HG03108 (cell line): ENCODE measurements at regions not wholly inside any gene's neighbourhood (a gene's known extent, or its start where the extent isn't known, plus 50 kb on each side); places are given as distances from the start of the nearest gene placed in this dataset.
A peak's percentile ranks its signal among the peaks of the same experiment; 100 is the strongest.

ENCODE experiments used
- ATAC-seq: cut with Tn5 transposase; IDR thresholded peaks from one replicate; pipeline ENCODE4 v1.9.1; 2021; ENCODE audit warnings: moderate library complexity; ENCODE audit not compliant: unreplicated experiment

- ATAC-seq = no peak
Observed at GRCh38 chr6:129778793-129779192, 68.8 kb upstream of the ARHGAP18 start.

DNA sequence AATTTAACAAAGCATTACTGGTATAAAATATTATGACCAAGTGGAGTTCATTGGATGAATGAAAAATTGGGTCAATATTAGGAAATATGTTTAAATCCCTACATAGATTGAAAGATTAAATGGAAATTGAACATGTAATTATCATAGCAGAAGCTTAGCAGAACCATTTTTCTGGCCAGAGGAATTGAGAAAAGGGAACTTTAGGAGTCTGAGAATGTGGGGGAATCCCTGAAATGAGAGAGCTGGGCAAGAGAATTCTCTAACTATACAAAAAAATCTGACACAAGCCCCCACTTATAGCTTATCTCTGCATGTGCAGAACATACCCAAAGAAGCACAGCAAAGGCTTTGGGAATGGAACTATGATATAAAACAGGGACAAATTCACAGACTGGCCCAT is 67.4 kb upstream of the ARHGAP18 start:
- ATAC-seq = no peak

GRCh38 chr6:129776542-129777330 is 66.8 kb upstream of the ARHGAP18 start:
- ATAC-seq = no peak

DNA sequence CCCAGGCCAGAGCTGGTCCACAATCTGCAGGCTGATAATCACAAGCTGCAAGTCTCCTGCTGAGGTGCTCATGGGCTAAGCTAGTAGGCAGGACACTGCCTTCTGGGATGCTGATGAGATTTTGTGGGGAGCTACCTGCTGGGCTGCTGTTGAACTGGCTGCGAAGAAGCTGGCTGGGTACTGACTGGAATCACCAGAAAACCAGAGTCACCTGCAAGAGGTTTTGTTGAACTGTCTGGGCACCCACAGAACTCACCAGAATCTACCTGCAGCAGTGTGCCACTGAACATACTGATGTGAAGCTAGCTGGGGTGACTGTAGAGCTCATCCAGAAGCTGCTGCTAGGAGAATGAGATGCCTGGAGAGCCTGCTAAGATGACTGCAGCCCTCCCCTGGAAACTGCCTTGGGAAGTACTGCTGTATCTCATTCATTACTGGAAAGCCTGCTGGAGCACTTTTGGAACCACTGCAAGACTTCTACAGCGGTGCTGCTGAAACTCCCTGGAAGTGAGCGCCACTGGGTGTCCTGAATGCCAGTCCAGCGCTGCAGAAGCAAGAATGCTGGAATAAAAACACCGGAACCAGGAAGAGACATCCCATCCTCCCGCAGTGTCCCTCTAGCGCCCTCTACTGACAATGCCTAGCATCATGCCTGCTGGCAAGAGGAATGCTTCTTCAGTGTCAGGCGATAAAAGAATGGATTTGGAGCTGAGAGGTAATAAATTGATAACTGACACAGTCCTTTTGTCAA is 64.9 kb upstream of the ARHGAP18 start:
- no peak for ATAC-seq

- no peak for ATAC-seq
Observed at GRCh38 chr6:129773304-129773703, 63.3 kb upstream of the ARHGAP18 start.

DNA sequence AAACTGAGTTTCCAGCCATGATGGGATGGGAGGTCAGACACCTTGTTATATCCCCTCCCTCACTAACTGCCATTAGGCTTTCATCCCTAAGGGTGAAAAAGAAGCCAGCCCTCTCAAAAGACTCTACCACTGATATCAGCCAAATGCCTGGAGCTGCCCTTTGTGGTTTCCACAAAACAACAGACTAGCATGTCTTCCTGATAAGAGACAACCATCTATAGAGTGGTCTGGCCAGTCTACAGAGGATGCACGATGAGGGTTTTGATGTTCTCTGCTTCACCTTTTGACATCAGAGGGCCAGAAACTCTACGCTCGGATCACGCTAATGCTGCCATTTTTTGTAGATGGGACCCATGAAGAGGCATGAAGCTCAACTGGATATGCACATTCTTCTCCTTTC is 61.7 kb upstream of the ARHGAP18 start:
- no peak for ATAC-seq

DNA sequence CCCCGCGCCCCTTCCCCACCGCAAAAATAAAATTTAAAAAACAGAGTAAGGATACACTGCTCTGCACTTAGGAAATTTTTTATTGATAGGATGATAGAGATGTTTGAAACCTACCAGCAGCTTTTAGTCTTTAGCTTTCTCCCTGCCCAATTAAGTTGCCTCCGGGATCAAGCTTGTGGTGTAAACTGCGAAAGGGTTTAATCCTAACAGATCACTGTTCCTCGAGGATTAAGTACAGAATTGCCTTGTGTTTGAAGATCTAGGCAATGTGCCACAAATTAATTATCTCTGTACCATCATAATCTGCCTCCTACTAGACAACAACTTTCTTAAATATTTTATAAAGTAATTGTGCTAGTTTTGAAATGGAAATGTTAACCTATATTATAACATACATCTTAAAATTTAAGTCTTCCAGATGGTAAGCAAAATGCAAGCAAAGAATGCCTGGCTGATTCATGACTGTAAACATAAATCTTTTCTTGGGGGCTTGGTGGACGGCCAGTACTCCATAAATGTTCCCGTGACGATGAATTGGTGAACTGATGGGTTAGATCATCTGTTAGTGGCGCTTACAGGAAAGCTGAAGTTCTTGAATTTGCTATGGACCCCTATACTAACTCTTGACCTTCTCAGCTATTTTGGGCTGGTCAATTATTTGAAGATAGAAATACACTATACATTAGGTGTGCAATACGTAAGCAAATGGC is 58.0 kb upstream of the ARHGAP18 start:
- no peak for ATAC-seq

- peak; percentile 86 for ATAC-seq
Observed at GRCh38 chr6:129766959-129767728, 57.2 kb upstream of the ARHGAP18 start.

DNA sequence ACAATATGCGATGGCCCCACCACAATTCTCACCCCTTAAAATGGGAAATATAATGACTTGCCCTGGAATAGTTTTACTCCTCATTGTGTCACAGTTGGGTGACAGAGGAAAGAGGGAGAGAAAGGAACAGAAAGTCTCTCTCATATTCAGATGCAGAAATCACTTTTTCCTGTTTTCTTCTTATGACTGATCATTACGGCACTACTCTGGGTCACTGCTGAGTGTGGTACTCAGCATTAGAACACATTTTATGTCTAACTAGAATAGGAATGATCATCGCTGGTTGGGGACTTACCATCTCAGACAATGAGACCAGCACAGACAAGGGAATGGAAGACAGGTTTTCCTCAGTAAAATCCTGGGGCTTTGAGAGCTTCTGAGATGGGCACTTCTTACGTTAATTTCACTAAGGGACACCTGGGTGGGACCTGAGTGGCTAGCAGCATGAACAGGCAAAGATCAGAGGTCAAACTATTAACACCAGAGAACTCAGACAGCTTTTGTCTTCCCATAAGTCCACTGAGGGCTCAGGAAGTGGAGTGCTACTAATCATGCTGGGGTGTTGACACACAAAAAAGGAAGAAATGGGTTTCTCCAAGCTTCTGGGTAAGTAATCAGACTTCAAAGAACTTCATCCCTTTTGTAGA is 54.9 kb upstream of the ARHGAP18 start:
- no peak for ATAC-seq

- no peak for ATAC-seq
Observed at GRCh38 chr6:129759796-129760605, 50.0 kb upstream of the ARHGAP18 start.
